Skeletal muscle satellite cell (primary cell): ENCODE measurements at regions not wholly inside any gene's neighbourhood (a gene's known extent, or its start where the extent isn't known, plus 50 kb on each side); places are given as distances from the start of the nearest gene placed in this dataset.

Experiments used
- H3K27me3 ChIP-seq: 2 replicates; pipeline ENCODE4 v1.7.0; 2013; ENCODE audit warnings: low read length; ENCODE audit not compliant: control insufficient read depth, insufficient read depth
- H3K36me3 ChIP-seq: 2 replicates; pipeline ENCODE4 v1.7.0; 2013; ENCODE audit warnings: mild to moderate bottlenecking, control low read depth, low read length; ENCODE audit not compliant: insufficient read depth
- H3K4me1 ChIP-seq: 2 replicates; pipeline ENCODE4 v1.7.0; 2013; ENCODE audit warnings: low read length; ENCODE audit not compliant: control insufficient read depth, insufficient read depth
- H3K4me2 ChIP-seq: 2 replicates; pipeline ENCODE4 v1.7.0; 2013; ENCODE audit warnings: mild to moderate bottlenecking, low read length
- H3K4me3 ChIP-seq: 2 replicates; pipeline ENCODE4 v1.7.0; 2013; ENCODE audit warnings: low read length
- H3K9ac ChIP-seq: 2 replicates; pipeline ENCODE4 v1.7.0; 2013; ENCODE audit warnings: mild to moderate bottlenecking, low read depth, low read length, moderate library complexity
- H3K9me3 ChIP-seq: replicated peaks from 2 replicates; pipeline ENCODE4 v1.7.0; 2013; ENCODE audit warnings: mild to moderate bottlenecking, control low read depth, low read length

- Histone ChIP-seq H3K4me3 (no peak overlapping the region), H3K4me1 (peaks cover 6% of the 10 kb centered on the region), H3K9me3 (no peaks in the 10 kb centered on the region), H3K4me2 (no peak overlapping the region), H3K9ac (no peak overlapping the region), H3K36me3 (no peaks in the 10 kb centered on the region), H3K27me3 (no peaks in the 10 kb centered on the region)
Measured at GRCh38 chr12:4108803-4109345, 164.7 kb upstream of the CCND2 start.

GRCh38 chr12:4107911-4108697 is 165.5 kb upstream of the CCND2 start:
- Histone ChIP-seq H3K9ac (no peak overlapping the region), H3K27me3 (peaks cover 1% of the 10 kb centered on the region), H3K4me1 (peaks cover under 1% of the 10 kb centered on the region), H3K4me3 (no peak overlapping the region), H3K36me3 (no peaks in the 10 kb centered on the region), H3K4me2 (no peak overlapping the region), H3K9me3 (no peaks in the 10 kb centered on the region)

- H3K4me2 ChIP-seq, result no peak overlapping the region
- H3K36me3 ChIP-seq, result no peaks in the 10 kb centered on the region
- H3K9ac ChIP-seq, result no peak overlapping the region
- no peak overlapping the region for H3K4me3 ChIP-seq
- no peaks in the 10 kb centered on the region for H3K4me1 ChIP-seq
- H3K27me3 ChIP-seq, result peaks cover 4% of the 10 kb centered on the region
- H3K9me3 ChIP-seq, result no peaks in the 10 kb centered on the region
Measured at GRCh38 chr12:4107436-4107878, 166.1 kb upstream of the CCND2 start.

GRCh38 chr12:4106621-4107020 is 166.9 kb upstream of the CCND2 start:
- H3K27me3 ChIP-seq, result peaks cover 4% of the 10 kb centered on the region
- no peak overlapping the region for H3K4me2 ChIP-seq
- H3K9me3 ChIP-seq, result no peaks in the 10 kb centered on the region
- H3K4me3 ChIP-seq, result no peak overlapping the region
- H3K36me3 ChIP-seq, result no peaks in the 10 kb centered on the region
- no peaks in the 10 kb centered on the region for H3K4me1 ChIP-seq
- no peak overlapping the region for H3K9ac ChIP-seq

- H3K27me3 ChIP-seq, result peaks cover 4% of the 10 kb centered on the region
- H3K4me1 ChIP-seq, result no peaks in the 10 kb centered on the region
- H3K4me3 ChIP-seq, result no peak overlapping the region
- H3K9me3 ChIP-seq, result no peaks in the 10 kb centered on the region
- no peak overlapping the region for H3K4me2 ChIP-seq
- H3K36me3 ChIP-seq, result no peaks in the 10 kb centered on the region
- H3K9ac ChIP-seq, result no peak overlapping the region
Measured at GRCh38 chr12:4104722-4105244, 168.8 kb upstream of the CCND2 start.

GRCh38 chr12:4099276-4099675 is 174.3 kb upstream of the CCND2 start:
- Histone ChIP-seq H3K27me3 (peaks cover 4% of the 10 kb centered on the region), H3K9me3 (no peaks in the 10 kb centered on the region), H3K4me3 (no peak overlapping the region), H3K9ac (no peak overlapping the region), H3K4me1 (no peaks in the 10 kb centered on the region), H3K36me3 (no peaks in the 10 kb centered on the region), H3K4me2 (no peak overlapping the region)

- H3K4me2 ChIP-seq, result no peak overlapping the region
- no peaks in the 10 kb centered on the region for H3K4me1 ChIP-seq
- no peaks in the 10 kb centered on the region for H3K9me3 ChIP-seq
- no peaks in the 10 kb centered on the region for H3K36me3 ChIP-seq
- H3K9ac ChIP-seq, result no peak overlapping the region
- no peak overlapping the region for H3K4me3 ChIP-seq
- peaks cover 3% of the 10 kb centered on the region for H3K27me3 ChIP-seq
Measured at GRCh38 chr12:4091016-4091743, 182.4 kb upstream of the CCND2 start.

- no peaks in the 10 kb centered on the region for H3K36me3 ChIP-seq
- no peak overlapping the region for H3K4me2 ChIP-seq
- no peak overlapping the region for H3K9ac ChIP-seq
- no peaks in the 10 kb centered on the region for H3K9me3 ChIP-seq
- H3K4me1 ChIP-seq, result no peaks in the 10 kb centered on the region
- H3K27me3 ChIP-seq, result peaks cover 3% of the 10 kb centered on the region
- H3K4me3 ChIP-seq, result no peak overlapping the region
Measured at GRCh38 chr12:4089956-4090355, 183.6 kb upstream of the CCND2 start.

GRCh38 chr12:4089121-4089606 is 184.4 kb upstream of the CCND2 start:
- H3K4me3 ChIP-seq, result no peak overlapping the region
- peaks cover 3% of the 10 kb centered on the region for H3K27me3 ChIP-seq
- H3K4me1 ChIP-seq, result no peaks in the 10 kb centered on the region
- no peak overlapping the region for H3K9ac ChIP-seq
- no peak overlapping the region for H3K4me2 ChIP-seq
- H3K9me3 ChIP-seq, result no peaks in the 10 kb centered on the region
- no peaks in the 10 kb centered on the region for H3K36me3 ChIP-seq

- H3K9me3 ChIP-seq, result no peaks in the 10 kb centered on the region
- no peaks in the 10 kb centered on the region for H3K4me1 ChIP-seq
- no peak overlapping the region for H3K9ac ChIP-seq
- no peak overlapping the region for H3K4me2 ChIP-seq
- H3K36me3 ChIP-seq, result no peaks in the 10 kb centered on the region
- no peak overlapping the region for H3K4me3 ChIP-seq
- peaks cover 3% of the 10 kb centered on the region for H3K27me3 ChIP-seq
Measured at GRCh38 chr12:4088451-4088850, 185.1 kb upstream of the CCND2 start.

GRCh38 chr12:4086481-4086880 is 187.1 kb upstream of the CCND2 start:
- no peaks in the 10 kb centered on the region for H3K4me1 ChIP-seq
- no peaks in the 10 kb centered on the region for H3K9me3 ChIP-seq
- H3K36me3 ChIP-seq, result no peaks in the 10 kb centered on the region
- no peak overlapping the region for H3K4me3 ChIP-seq
- no peak overlapping the region for H3K4me2 ChIP-seq
- H3K9ac ChIP-seq, result no peak overlapping the region
- H3K27me3 ChIP-seq, result peaks cover 3% of the 10 kb centered on the region
